Renal cortex interstitium (tissue), 11 donors: ENCODE measurements at regions not wholly inside any gene's neighbourhood (a gene's known extent, or its start where the extent isn't known, plus 50 kb on each side); places are given as distances from the start of the nearest gene placed in this dataset.
"Not testable (repeated sequence)": the region's sequence is repeated elsewhere in the genome, so short reads cannot be mapped to it uniquely, and the experiment has no call there.

Experiments used
- DNase-seq, 11 donors: peaks; one replicate each; pipeline ENCODE4 v3.0.0-alpha.2; 2013; ENCODE audit warnings: low read depth in 9 of 11, low spot score in 4 of 11; ENCODE audit errors: extremely low read depth in 1 of 11

- no peak for DNase-seq
Observed at GRCh38 chr4:26217481-26217880, 103.3 kb upstream of the RBPJ start.

DNA sequence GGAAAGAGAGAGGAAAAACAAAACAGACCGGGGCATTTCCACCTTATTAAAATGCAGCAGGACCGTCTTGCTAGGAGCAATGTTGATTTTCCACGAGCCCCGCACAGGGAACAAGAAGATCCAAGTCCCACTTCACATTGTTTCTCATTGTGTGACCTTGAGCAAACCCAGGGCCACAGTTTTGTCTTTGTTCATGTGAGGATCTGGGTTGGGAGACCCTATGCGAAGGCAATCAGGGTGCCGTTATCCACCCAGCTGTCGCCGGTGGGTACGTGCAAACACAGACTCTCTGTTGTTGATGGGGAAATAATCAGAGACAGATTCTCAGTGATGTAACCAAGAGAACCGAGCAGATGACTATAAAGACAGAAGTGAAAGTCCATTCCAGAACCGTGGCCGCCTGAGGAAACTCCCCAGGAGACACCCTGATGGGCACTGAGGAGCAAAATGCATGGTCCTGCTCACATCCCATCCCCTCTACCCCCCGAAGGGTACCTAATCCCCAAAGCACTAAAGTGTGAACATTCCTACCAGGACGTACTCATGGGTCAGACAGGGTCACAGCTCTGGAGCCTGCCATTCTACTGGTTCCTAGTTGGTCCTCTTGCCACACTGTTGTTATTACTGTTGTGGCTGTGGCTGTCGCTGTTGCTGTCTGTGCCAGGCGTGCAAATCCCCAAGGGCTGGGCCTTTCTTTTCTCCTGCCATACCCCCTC lies 102.7 kb upstream of the RBPJ start:
- DNase-seq = no peak

DNA sequence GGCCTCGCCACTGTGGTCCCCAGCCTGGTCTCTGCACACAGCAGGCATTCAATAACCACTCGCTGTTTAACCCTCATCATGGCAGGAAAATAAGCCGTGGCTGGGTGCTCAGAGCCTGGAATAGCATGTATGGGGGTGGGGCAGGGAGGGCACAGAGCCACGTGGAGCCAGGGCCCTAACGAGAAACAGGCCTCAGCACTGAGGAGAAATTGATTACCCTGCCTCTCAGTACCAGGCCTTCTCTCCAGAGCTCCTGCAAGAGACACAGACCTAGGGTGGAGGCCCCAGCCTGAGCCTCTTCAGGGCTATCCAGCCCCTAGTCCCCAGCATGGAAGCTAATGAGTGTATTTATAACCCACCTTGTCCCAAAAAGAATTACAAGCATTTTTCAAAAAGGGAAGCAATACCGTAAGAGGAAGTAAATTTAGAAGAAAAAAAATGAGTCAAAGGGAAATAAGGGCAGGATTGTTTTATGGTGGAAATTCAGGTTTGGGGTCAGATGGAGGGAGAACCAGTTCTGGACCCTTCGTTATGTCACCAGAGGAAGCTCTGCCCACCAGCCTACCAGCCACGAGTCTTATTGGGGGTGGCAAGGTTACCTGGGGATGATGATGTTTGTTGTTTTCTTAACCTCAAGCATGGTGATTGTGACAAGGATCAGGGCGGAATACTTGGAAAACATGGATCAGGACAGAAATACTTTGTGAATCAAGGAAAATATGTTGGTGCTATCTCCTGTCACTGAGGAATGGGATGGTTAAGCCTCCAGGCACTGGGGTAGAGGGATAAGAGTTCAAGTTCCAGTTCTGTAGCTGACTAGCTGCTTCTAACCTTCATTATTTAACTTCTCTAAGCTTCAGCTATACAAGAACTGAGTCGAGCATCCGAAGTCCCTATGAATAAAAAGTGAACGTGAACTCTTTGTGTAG lies 101.9 kb upstream of the RBPJ start:
- DNase-seq = no peak

DNA sequence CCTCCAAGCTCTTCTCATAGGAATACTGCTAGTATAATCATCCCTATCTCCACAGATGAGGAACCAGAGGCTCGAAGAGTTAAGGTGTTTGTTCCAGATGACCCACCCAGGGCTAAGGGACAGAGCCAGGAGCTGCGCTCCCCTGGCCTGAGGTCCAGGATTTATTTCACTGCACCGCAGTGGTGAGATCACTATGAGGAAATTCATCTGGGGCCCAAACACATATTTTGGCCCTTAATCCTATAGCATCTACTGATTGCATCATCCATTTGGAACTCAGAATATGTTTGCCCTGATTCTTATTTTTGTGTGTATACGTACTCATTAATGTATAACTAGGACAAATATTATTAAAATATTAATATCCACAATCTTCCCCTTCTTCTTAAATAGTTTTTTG lies 100.1 kb upstream of the RBPJ start:
- no peak for DNase-seq

DNA sequence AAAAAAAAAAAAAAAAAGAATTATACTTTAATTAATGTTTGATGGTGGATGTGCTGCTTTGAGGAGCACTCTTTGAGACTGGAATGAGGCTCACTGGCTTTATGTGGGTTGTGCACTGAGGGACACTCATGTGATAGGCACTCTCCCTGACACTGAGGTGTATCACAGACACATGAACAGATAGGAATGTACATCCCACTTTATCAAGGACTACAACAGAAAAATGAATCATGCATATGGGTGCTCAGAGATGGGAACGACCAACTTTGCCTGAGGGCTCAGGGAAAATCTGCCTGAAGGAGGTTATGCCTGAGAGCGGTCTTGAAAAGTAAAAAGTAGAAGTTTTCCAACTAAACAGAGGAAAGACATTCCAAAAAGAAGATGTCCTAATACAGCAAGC lies 97.7 kb upstream of the RBPJ start:
- no peak for DNase-seq

GRCh38 chr4:26226629-26227376 lies 94.0 kb upstream of the RBPJ start:
- peak in 9 of 11 donors; percentile 19 to 77 (median 57) for DNase-seq

GRCh38 chr4:26227601-26228229 lies 93.1 kb upstream of the RBPJ start:
- DNase-seq = no peak

- DNase-seq = no peak
Observed at GRCh38 chr4:26228883-26229282, 91.9 kb upstream of the RBPJ start.

DNA sequence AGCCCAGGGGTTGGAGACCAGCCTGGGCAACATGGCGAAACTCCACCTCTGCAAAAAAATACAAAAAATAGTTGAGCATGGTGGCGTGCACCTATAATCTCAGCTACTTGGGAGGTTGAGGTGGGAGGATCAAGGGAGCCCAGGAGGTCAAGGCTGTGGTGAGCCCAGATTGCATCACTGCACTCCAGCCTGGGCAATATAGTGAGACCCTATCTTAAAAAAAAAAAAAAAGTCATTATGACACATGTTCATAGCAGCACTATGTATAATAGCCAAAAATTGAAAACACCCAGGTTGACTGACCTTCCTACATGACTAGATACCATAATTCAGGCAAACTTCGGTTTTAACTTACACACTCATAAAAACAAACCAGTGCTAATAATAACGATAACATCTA lies 90.8 kb upstream of the RBPJ start:
- no peak for DNase-seq

DNA sequence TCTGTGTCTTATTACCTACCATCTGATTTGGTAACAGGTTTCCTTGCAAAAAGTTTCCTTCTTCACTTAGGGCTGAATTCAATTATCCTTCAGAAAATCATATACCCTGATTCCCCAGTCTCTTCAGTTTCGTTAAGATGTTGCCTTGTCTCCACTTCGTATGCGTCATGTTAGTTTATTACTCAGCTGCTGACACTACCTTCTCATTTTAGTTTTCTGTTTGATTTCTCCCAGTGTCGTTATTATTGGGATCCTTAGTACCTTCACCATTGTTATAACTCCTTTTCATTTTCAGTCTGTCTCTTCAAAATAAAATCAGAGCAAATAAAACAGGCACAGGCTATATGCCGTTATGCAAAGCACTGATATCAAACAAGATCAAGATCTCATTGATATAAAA lies 87.5 kb upstream of the RBPJ start:
- DNase-seq = no peak

DNA sequence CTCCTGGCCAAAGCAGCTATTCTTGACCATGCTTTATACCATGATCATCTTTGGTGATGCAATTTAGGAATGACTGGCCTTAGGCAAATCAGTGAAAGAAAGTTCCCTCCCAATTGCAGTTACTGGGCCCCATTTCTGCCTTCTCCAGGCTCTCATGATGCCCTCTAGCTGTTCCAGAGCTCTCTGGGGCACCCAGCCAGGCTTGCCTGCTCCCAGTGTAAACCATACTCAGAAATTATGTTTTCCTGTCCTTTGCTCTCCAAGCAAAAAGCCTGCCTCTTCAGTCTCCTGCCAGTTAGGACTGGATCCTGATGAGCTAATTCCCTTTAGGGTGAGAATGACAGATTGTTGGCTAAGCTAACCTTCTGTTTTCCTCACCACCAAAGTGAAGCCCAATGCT lies 85.3 kb upstream of the RBPJ start:
- DNase-seq = no peak

DNA sequence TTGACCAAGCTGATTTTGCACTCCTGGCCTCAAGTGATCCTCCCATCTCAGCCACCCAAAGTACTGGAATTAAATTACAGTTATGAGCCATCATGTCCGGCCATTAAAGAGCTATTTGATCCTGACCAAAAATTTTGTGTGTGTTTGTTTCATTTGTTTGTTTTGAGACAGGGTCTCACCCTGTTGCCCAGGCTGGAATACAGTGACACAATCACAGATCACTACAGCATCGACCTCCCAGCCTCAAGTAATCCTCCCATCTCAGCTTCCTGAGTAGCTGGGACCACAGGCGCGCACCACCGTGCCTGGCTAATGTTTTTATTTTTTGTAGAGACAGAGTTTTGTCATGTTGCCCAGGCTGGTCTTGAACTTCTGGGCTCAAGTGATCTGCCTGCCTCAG lies 82.9 kb upstream of the RBPJ start:
- DNase-seq = no peak

DNA sequence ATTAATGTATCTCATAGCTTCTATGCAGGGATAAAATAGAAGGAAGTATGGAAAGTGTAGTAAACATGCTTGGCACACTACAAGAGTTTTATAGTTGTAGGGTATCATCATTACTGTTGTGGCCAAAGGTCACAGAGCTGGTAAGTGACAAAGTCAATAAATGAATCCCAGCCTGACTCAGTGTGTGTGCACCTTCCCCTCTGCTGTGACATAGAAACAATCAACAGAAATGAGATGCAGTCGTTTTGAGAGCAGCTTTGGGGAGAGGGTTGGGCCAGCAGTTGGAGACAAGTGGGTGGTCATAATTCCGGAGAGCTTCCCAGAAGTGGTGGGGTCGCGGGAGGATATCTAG lies 82.4 kb upstream of the RBPJ start:
- DNase-seq = no peak

- no peak for DNase-seq
Observed at GRCh38 chr4:26238778-26239679, 81.8 kb upstream of the RBPJ start.

- no peak for DNase-seq
Observed at GRCh38 chr4:26239801-26240200, 81.0 kb upstream of the RBPJ start.

DNA sequence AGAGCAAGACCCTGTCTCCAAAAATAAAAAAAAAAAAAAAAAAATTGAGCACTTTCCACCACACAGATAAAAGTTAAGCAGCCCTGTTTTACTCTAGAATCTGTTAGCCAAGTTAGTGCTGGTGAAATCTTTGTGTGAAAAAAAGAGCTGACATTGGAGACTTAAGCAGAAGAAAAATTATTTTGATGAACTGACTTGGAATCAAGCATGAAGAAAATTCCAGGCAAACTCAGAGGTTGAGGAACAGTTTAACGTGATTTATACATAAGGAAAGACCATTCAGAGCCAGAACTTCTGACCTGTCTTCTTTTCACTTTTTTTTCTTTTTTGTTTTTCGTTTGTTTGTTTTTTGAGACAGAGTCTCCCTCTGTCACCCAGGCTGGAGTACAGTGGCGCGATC lies 79.6 kb upstream of the RBPJ start:
- no peak for DNase-seq

DNA sequence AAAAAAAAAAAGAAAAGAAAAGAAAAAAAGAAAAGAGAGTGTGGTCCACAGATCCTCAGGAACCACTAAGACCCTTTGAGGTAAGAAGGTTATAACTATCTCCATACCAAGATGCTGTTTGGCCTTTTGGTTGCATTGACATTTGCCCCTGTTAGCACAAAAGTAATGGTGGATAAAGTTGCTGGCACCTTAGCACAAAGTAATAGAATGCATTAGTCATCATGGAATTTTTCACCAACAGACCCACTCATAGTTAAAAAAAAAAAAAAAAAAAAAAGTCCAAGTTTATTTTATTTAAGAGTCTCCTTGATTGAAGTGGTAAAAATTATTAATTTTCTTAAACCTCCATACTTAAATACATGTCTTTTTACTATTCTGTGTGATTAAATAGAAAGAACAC lies 78.4 kb upstream of the RBPJ start:
- DNase-seq = no peak

- not testable (repeated sequence) for DNase-seq
Observed at GRCh38 chr4:26244138-26244537, 76.7 kb upstream of the RBPJ start.
